ENCODE measurements at regions not wholly inside any gene's neighbourhood (a gene's known extent, or its start where the extent isn't known, plus 50 kb on each side); places are given as distances from the start of the nearest gene placed in this dataset.

GRCh38 chr18:46315161-46315560, 211.0 kb downstream of the HAUS1 start:
- Histone ChIP-seq H3K36me3 (ENCODE audit: insufficient read depth, low read length) (no peaks in the 10 kb centered on the region), H2AFZ (ENCODE audit: low read depth, low read length) (no peak overlapping the region), H3F3A (ENCODE audit: insufficient read depth, low read length, poor library complexity, severe bottlenecking) (no peaks in the 10 kb centered on the region), H3K27me3 (ENCODE audit: insufficient read depth, low read depth, low read length) (no peaks in the 10 kb centered on the region), H3K9me2 (ENCODE audit: insufficient read depth, low read length) (no peaks in the 10 kb centered on the region), H3K4me3 (ENCODE audit: low read length) (no peak overlapping the region), H3K27ac (ENCODE audit: low read length) (no peak overlapping the region), H3K9me3 (ENCODE audit: low read length) (no peaks in the 10 kb centered on the region), H3K79me2 (replicated peaks; ENCODE audit: insufficient read depth, low read length) (no peaks in the 10 kb centered on the region), H4K20me1 (ENCODE audit: insufficient read depth) (no peaks in the 10 kb centered on the region), H3K9ac (ENCODE audit: low read length) (no peak overlapping the region), H3K4me2 (ENCODE audit: low read length) (no peak overlapping the region)
- TF ChIP-seq MXI1 (conservative IDR thresholded peaks at IDR 0.05; ENCODE audit: poor library complexity, severe bottlenecking) (no peak), TAF1 (IDR thresholded peaks at IDR 0.05; ENCODE audit: low read depth) (no peak), POLR2AphosphoS5 (IDR thresholded peaks at IDR 0.05) (no peak), RAD21 (conservative IDR thresholded peaks at IDR 0.05) (no peak), SMC3 (conservative IDR thresholded peaks at IDR 0.05; ENCODE audit: poor library complexity) (no peak), EZH2 (IDR thresholded peaks at IDR 0.05; ENCODE audit: borderline replicate concordance, insufficient read depth, low read length, poor library complexity, severe bottlenecking) (no peak), CTCF (IDR thresholded peaks at IDR 0.05; ENCODE audit: poor library complexity, severe bottlenecking) (no peak), EP300 (conservative IDR thresholded peaks at IDR 0.05; ENCODE audit: poor library complexity, severe bottlenecking) (no peak), REST (IDR thresholded peaks at IDR 0.05; ENCODE audit: borderline replicate concordance) (no peak)

GRCh38 chr18:46318356-46318755, 214.2 kb downstream of the HAUS1 start:
- H3K27me3 ChIP-seq (ENCODE audit: insufficient read depth, low read depth, low read length): no peaks in the 10 kb centered on the region
- no peaks in the 10 kb centered on the region for H3K9me3 ChIP-seq (ENCODE audit: low read length)
- no peak overlapping the region for H2AFZ ChIP-seq (ENCODE audit: low read depth, low read length)
- H3F3A ChIP-seq (ENCODE audit: insufficient read depth, low read length, poor library complexity, severe bottlenecking): no peaks in the 10 kb centered on the region
- H3K9me2 ChIP-seq (ENCODE audit: insufficient read depth, low read length): no peaks in the 10 kb centered on the region
- H3K9ac ChIP-seq (ENCODE audit: low read length): no peak overlapping the region
- no peak for TF ChIP-seq SMC3 (conservative IDR thresholded peaks at IDR 0.05; ENCODE audit: poor library complexity)
- TF ChIP-seq EP300 (conservative IDR thresholded peaks at IDR 0.05; ENCODE audit: poor library complexity, severe bottlenecking): no peak
- no peak for TF ChIP-seq TAF1 (IDR thresholded peaks at IDR 0.05; ENCODE audit: low read depth)
- no peak for TF ChIP-seq REST (IDR thresholded peaks at IDR 0.05; ENCODE audit: borderline replicate concordance)
- TF ChIP-seq MXI1 (conservative IDR thresholded peaks at IDR 0.05; ENCODE audit: poor library complexity, severe bottlenecking): no peak
- TF ChIP-seq CTCF (IDR thresholded peaks at IDR 0.05; ENCODE audit: poor library complexity, severe bottlenecking): no peak
- no peak for TF ChIP-seq POLR2AphosphoS5 (IDR thresholded peaks at IDR 0.05)
- no peak for TF ChIP-seq EZH2 (IDR thresholded peaks at IDR 0.05; ENCODE audit: borderline replicate concordance, insufficient read depth, low read length, poor library complexity, severe bottlenecking)
- no peak for TF ChIP-seq RAD21 (conservative IDR thresholded peaks at IDR 0.05)
- H3K4me3 ChIP-seq (ENCODE audit: low read length): no peak overlapping the region
- no peak overlapping the region for H3K27ac ChIP-seq (ENCODE audit: low read length)
- no peaks in the 10 kb centered on the region for H3K79me2 ChIP-seq (replicated peaks; ENCODE audit: insufficient read depth, low read length)
- no peaks in the 10 kb centered on the region for H4K20me1 ChIP-seq (ENCODE audit: insufficient read depth)
- H3K4me2 ChIP-seq (ENCODE audit: low read length): no peak overlapping the region
- no peaks in the 10 kb centered on the region for H3K36me3 ChIP-seq (ENCODE audit: insufficient read depth, low read length)

All from neural cell (in vitro differentiated cells).